ENCODE measurements at regions not wholly inside any gene's neighbourhood (a gene's known extent, or its start where the extent isn't known, plus 50 kb on each side); places are given as distances from the start of the nearest gene placed in this dataset.

DNA sequence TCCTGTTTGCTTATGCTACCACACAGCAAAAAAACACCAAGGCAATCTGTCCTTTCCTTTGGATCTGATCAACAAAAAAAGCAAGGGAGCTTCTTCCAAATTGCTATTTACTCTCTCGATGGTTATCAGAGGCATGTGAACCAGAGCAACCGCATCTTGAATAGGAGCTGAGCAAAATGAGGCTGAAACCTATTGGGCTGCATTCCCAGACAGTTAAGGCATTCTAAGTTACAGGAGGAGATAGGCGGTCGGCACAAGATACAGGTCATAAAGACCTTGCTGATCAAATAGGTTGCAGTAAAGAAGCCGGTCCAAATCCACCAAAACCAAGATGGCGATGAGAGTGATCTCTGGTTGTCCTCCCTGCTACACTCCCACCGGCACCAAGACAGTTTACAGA is 76.8 kb upstream of the FRMD4A start:
- Histone ChIP-seq H3K4me2 (ENCODE audit: low read length) (no peak overlapping the region), H3K4me1 (ENCODE audit: control insufficient read depth, insufficient read depth, low read length) (peaks cover 32% of the 10 kb centered on the region), H3K9ac (ENCODE audit: low read depth, low read length) (no peak overlapping the region), H3K36me3 (ENCODE audit: insufficient read depth, low read length) (no peaks in the 10 kb centered on the region), H3K4me3 (ENCODE audit: low read length) (no peak overlapping the region), H3K27me3 (ENCODE audit: control insufficient read depth, insufficient read depth, low read length) (no peaks in the 10 kb centered on the region), H3K9me3 (replicated peaks; ENCODE audit: low read length) (no peaks in the 10 kb centered on the region)

- Histone ChIP-seq H3K4me1 (ENCODE audit: control insufficient read depth, insufficient read depth, low read length) (peaks cover 24% of the 10 kb centered on the region), H3K4me3 (ENCODE audit: low read length) (peak overlapping the region; percentile 45), H3K9me3 (replicated peaks; ENCODE audit: low read length) (no peaks in the 10 kb centered on the region), H3K36me3 (ENCODE audit: insufficient read depth, low read length) (no peaks in the 10 kb centered on the region), H3K4me2 (ENCODE audit: low read length) (peak overlapping the region; percentile 72), H3K27me3 (ENCODE audit: control insufficient read depth, insufficient read depth, low read length) (no peaks in the 10 kb centered on the region), H3K9ac (ENCODE audit: low read depth, low read length) (peak overlapping the region; percentile 83)
Observed at GRCh38 chr10:14405076-14406065, 74.6 kb upstream of the FRMD4A start.

DNA sequence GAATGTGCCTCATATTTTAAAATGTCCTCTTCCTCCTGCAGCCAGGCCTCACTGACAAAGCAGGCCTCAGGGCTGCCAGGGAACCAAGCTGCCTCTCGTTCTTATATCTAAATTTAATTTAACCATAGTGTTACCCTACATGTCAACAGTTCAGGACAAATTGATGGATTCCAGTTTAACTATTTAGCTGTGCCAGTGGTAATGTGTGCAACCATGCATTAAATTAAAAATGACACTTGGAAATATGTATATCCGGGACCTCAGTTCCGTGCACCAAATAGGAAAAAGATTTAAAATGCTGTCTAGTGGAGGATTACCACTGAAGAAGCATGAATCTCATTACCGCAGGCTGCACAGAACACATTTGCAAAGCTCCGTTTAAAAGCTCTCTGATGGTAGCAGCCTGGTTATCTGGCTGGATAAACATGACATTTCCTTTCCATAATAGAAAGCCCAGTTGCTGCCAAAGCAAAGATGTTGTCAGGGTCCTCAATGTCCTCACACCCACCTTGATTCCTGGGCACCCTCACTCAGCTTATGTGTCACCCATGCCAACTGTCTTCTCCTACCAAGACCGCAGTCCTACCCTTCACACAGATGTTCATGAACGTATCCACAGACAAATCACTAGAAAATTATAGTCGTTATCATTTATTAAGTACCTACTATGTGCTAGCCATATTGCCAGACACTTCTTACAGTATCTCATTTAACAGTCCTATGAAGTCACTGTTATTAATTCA is 73.3 kb upstream of the FRMD4A start:
- Histone ChIP-seq H3K27me3 (ENCODE audit: control insufficient read depth, insufficient read depth, low read length) (peaks cover 4% of the 10 kb centered on the region), H3K9ac (ENCODE audit: low read depth, low read length) (peak overlapping the region; percentile 66), H3K36me3 (ENCODE audit: insufficient read depth, low read length) (no peaks in the 10 kb centered on the region), H3K4me1 (ENCODE audit: control insufficient read depth, insufficient read depth, low read length) (peaks cover 32% of the 10 kb centered on the region), H3K4me2 (ENCODE audit: low read length) (no peak overlapping the region), H3K9me3 (replicated peaks; ENCODE audit: low read length) (no peaks in the 10 kb centered on the region), H3K4me3 (ENCODE audit: low read length) (no peak overlapping the region)

DNA sequence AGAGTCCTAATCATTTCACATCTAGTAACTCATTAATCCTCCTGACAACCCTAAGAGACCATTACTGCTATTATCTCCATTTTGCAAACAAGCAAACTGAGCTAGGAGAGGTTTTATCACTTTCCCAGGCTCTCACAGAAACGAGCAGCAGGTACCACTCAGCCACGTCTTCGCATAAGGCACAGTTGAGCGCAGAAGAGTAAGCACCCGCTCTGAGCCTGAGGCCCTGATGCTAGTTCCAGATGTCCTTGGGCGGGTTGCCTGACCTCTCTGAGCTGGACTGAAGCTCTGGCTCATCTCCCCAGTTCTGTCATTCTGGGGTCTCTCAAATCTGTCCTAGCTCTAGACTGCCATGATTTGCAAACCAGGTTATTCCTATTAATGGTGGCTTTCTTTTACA is 72.6 kb upstream of the FRMD4A start:
- no peaks in the 10 kb centered on the region for H3K9me3 ChIP-seq (replicated peaks; ENCODE audit: low read length)
- H3K4me1 ChIP-seq (ENCODE audit: control insufficient read depth, insufficient read depth, low read length) = peaks cover 32% of the 10 kb centered on the region
- no peaks in the 10 kb centered on the region for H3K36me3 ChIP-seq (ENCODE audit: insufficient read depth, low read length)
- H3K9ac ChIP-seq (ENCODE audit: low read depth, low read length) = no peak overlapping the region
- H3K4me3 ChIP-seq (ENCODE audit: low read length) = no peak overlapping the region
- peaks cover 4% of the 10 kb centered on the region for H3K27me3 ChIP-seq (ENCODE audit: control insufficient read depth, insufficient read depth, low read length)
- no peak overlapping the region for H3K4me2 ChIP-seq (ENCODE audit: low read length)

DNA sequence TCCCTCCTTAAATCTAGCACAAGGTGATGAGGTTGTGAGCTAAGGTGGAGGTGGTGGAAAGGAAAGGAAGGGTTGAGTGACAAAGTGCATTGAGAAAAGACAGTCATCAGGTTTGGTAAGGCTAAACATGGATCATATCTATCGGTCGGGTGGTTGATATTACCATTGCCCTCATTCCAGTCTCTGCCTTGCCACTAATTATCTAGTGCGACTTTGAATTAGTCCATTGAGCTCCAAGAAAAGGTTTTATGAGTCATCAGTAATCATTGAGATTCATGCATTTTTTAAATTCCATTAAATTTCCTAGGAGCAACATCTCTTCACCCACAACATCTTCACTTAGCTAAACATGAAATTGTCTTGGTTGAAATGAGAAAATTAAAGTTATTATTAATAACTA is 68.9 kb upstream of the FRMD4A start:
- peaks cover under 1% of the 10 kb centered on the region for H3K9me3 ChIP-seq (replicated peaks; ENCODE audit: low read length)
- H3K27me3 ChIP-seq (ENCODE audit: control insufficient read depth, insufficient read depth, low read length) = peaks cover 4% of the 10 kb centered on the region
- H3K4me2 ChIP-seq (ENCODE audit: low read length) = no peak overlapping the region
- H3K4me1 ChIP-seq (ENCODE audit: control insufficient read depth, insufficient read depth, low read length) = peaks cover 44% of the 10 kb centered on the region
- H3K9ac ChIP-seq (ENCODE audit: low read depth, low read length) = no peak overlapping the region
- H3K4me3 ChIP-seq (ENCODE audit: low read length) = no peak overlapping the region
- H3K36me3 ChIP-seq (ENCODE audit: insufficient read depth, low read length) = no peaks in the 10 kb centered on the region

DNA sequence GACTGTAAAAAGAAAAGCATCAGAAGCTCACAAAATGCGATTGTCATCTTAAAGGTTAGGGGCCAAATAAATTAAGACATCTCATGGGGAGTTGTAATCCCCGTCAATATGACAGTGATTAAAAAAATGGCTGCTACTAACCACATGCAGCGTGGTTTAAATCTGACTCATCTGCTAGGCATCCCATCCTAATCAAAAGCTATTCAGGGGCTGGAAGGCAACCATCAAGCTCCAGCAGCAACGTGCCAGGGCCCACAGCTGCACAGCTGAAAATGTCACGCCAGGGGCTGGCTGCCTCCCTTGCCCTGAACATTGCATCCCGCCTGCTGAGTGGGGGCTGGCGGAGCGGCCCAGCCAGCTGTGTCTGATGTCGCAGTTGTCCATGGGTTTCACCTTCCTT is 66.3 kb upstream of the FRMD4A start:
- no peaks in the 10 kb centered on the region for H3K36me3 ChIP-seq (ENCODE audit: insufficient read depth, low read length)
- H3K9ac ChIP-seq (ENCODE audit: low read depth, low read length) = peak overlapping the region; percentile 83
- peak overlapping the region; percentile 60 for H3K4me2 ChIP-seq (ENCODE audit: low read length)
- H3K27me3 ChIP-seq (ENCODE audit: control insufficient read depth, insufficient read depth, low read length) = peaks cover 21% of the 10 kb centered on the region
- peak overlapping the region; percentile 5 for H3K4me3 ChIP-seq (ENCODE audit: low read length)
- peaks cover 37% of the 10 kb centered on the region for H3K4me1 ChIP-seq (ENCODE audit: control insufficient read depth, insufficient read depth, low read length)
- H3K9me3 ChIP-seq (replicated peaks; ENCODE audit: low read length) = peaks cover 10% of the 10 kb centered on the region

DNA sequence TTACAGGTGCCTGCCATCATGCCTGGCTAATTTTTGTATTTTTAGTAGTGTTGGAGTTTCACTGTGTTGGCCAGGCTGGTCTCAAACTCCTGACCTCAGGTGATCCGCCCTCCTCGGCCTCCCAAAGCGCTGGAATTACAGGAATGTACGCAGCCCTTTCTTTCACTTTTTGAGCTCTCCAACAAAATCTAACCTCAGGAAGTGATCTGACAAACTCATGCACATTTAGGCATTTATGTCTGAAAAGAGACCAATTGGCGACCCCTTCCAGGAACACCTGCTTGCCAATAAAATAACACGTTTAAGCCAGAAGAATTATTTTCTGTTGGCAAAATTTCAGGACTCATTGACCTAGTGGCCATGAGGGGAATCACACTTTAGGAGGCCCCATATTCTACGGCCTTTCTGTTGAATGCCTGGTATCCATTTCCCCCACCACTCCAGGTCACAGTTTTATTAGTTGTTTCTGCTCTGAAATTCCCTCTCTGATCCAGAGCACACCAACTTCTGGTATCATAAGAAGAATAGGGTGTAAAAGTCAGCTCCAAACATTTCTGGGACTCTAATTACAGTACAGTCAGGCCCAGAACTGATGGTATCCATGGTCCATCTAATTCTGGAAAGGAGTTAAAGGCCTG is 65.8 kb upstream of the FRMD4A start:
- Histone ChIP-seq H3K27me3 (ENCODE audit: control insufficient read depth, insufficient read depth, low read length) (peaks cover 21% of the 10 kb centered on the region), H3K4me2 (ENCODE audit: low read length) (peak overlapping the region; percentile 60), H3K9me3 (replicated peaks; ENCODE audit: low read length) (peaks cover 10% of the 10 kb centered on the region), H3K4me3 (ENCODE audit: low read length) (peak overlapping the region; percentile 5), H3K36me3 (ENCODE audit: insufficient read depth, low read length) (no peaks in the 10 kb centered on the region), H3K9ac (ENCODE audit: low read depth, low read length) (peak overlapping the region; percentile 83), H3K4me1 (ENCODE audit: control insufficient read depth, insufficient read depth, low read length) (peaks cover 37% of the 10 kb centered on the region)

- H3K4me1 ChIP-seq (ENCODE audit: control insufficient read depth, insufficient read depth, low read length) = peaks cover 27% of the 10 kb centered on the region
- H3K9me3 ChIP-seq (replicated peaks; ENCODE audit: low read length) = peaks cover 10% of the 10 kb centered on the region
- no peaks in the 10 kb centered on the region for H3K36me3 ChIP-seq (ENCODE audit: insufficient read depth, low read length)
- H3K4me2 ChIP-seq (ENCODE audit: low read length) = no peak overlapping the region
- H3K27me3 ChIP-seq (ENCODE audit: control insufficient read depth, insufficient read depth, low read length) = peaks cover 25% of the 10 kb centered on the region
- no peak overlapping the region for H3K9ac ChIP-seq (ENCODE audit: low read depth, low read length)
- H3K4me3 ChIP-seq (ENCODE audit: low read length) = no peak overlapping the region
Observed at GRCh38 chr10:14394179-14394578, 63.5 kb upstream of the FRMD4A start.

DNA sequence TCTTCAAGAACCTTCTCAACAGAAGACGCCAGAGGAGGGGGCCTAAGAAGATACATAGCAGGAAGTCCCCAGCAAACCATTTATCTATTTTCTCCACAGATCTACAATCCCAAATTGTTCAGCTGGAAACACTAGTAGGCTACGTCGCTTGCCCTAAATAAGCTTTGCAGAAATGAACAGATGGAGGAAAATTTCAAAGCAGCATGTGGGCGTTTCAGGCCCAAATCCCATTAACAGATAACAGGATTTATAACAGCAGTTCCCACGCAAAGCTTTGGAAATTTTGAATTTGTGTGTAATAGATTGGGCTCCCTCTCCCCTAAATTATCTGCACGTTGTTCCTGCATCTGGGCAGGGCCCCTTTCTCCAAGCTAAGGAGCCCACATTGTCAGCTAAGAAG is 60.6 kb upstream of the FRMD4A start:
- no peak overlapping the region for H3K4me3 ChIP-seq (ENCODE audit: low read length)
- peaks cover 16% of the 10 kb centered on the region for H3K4me1 ChIP-seq (ENCODE audit: control insufficient read depth, insufficient read depth, low read length)
- H3K4me2 ChIP-seq (ENCODE audit: low read length) = no peak overlapping the region
- no peak overlapping the region for H3K9ac ChIP-seq (ENCODE audit: low read depth, low read length)
- peaks cover 34% of the 10 kb centered on the region for H3K27me3 ChIP-seq (ENCODE audit: control insufficient read depth, insufficient read depth, low read length)
- no peaks in the 10 kb centered on the region for H3K36me3 ChIP-seq (ENCODE audit: insufficient read depth, low read length)
- peaks cover 10% of the 10 kb centered on the region for H3K9me3 ChIP-seq (replicated peaks; ENCODE audit: low read length)

DNA sequence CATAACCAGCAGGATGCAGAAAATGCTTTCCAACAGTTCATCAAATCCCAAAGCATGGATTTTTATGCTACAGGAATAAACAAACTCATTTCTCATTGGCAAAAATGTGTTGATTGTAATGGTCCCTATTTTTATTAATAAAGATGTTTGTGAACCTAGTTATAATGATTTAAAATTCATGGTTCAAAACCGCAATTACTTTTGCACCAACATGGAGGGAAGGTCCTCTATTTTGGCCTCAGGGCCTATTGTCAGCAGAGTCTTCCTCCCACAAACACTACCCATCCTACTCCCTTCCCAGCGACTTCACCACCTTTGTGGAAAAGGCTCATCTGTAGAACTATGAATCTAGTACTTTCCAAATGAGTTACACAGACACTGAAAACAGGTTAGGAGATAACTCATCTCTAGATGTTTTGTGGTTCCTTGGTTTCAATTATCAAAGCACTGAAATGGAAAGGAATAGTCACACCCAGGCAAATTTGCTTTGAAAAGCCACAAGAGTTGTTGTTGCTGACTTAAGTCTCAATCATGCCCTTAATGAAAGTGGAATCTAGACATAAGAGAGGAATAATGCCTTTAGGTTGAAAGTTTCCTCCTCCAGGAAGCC is 59.4 kb upstream of the FRMD4A start:
- no peak overlapping the region for H3K4me3 ChIP-seq (ENCODE audit: low read length)
- H3K27me3 ChIP-seq (ENCODE audit: control insufficient read depth, insufficient read depth, low read length) = peaks cover 34% of the 10 kb centered on the region
- peaks cover 13% of the 10 kb centered on the region for H3K4me1 ChIP-seq (ENCODE audit: control insufficient read depth, insufficient read depth, low read length)
- H3K4me2 ChIP-seq (ENCODE audit: low read length) = no peak overlapping the region
- no peak overlapping the region for H3K9ac ChIP-seq (ENCODE audit: low read depth, low read length)
- H3K36me3 ChIP-seq (ENCODE audit: insufficient read depth, low read length) = no peaks in the 10 kb centered on the region
- H3K9me3 ChIP-seq (replicated peaks; ENCODE audit: low read length) = peaks cover 10% of the 10 kb centered on the region

Data from skeletal muscle satellite cell (primary cell).